ENCODE measurements at regions not wholly inside any gene's neighbourhood (a gene's known extent, or its start where the extent isn't known, plus 50 kb on each side); places are given as distances from the start of the nearest gene placed in this dataset.

- TF ChIP-seq CTCF (conservative IDR thresholded peaks at IDR 0.05; ENCODE audit: low read length): no peak
- no peak for TF ChIP-seq EZH2phosphoT487 (IDR thresholded peaks at IDR 0.05; ENCODE audit: borderline replicate concordance, low read depth, low read length)
Observed at GRCh38 chr16:8286348-8286747, 304.0 kb downstream of the TMEM114 start.

All from OCI-LY7 (cell line).